ENCODE measurements at regions not wholly inside any gene's neighbourhood (a gene's known extent, or its start where the extent isn't known, plus 50 kb on each side); places are given as distances from the start of the nearest gene placed in this dataset.

- no peak for DNase-seq (ENCODE audit: low read depth, low spot score)
- Histone ChIP-seq H3K4me3 (ENCODE audit: low read depth, low read length) (no peak overlapping the region), H3K9me3 (ENCODE audit: control insufficient read depth, insufficient read depth, low read length) (no peaks in the 10 kb centered on the region), H3K27me3 (ENCODE audit: control insufficient read depth, insufficient read depth, low read length) (no peaks in the 10 kb centered on the region), H3K27ac (ENCODE audit: low read depth, low read length) (no peak overlapping the region)
- POLR2A ChIA-PET = no interaction called here
- CTCF ChIA-PET = no interaction called here
- TF ChIP-seq CTCF (IDR thresholded peaks at IDR 0.05; ENCODE audit: low read depth, low read length) = no peak
Observed at GRCh38 chr3:144242747-144243146, 271.1 kb downstream of the DIPK2A start.

GRCh38 chr3:144244662-144245061, 273.0 kb downstream of the DIPK2A start:
- CTCF ChIA-PET = no interaction called here
- no peak for TF ChIP-seq CTCF (IDR thresholded peaks at IDR 0.05; ENCODE audit: low read depth, low read length)
- no peak for DNase-seq (ENCODE audit: low read depth, low spot score)

GRCh38 chr3:144252896-144253295, 281.3 kb downstream of the DIPK2A start:
- ChIA-PET CTCF (no interaction called here), POLR2A (no interaction called here)
- Histone ChIP-seq H3K27ac (ENCODE audit: low read depth, low read length) (no peak overlapping the region), H3K27me3 (ENCODE audit: control insufficient read depth, insufficient read depth, low read length) (no peaks in the 10 kb centered on the region), H3K9me3 (ENCODE audit: control insufficient read depth, insufficient read depth, low read length) (no peaks in the 10 kb centered on the region), H3K4me3 (ENCODE audit: low read depth, low read length) (no peak overlapping the region)
- no peak for DNase-seq (ENCODE audit: low read depth, low spot score)
- no peak for TF ChIP-seq CTCF (IDR thresholded peaks at IDR 0.05; ENCODE audit: low read depth, low read length)

More at GRCh38 chr3:144244662-144245061, 273.0 kb downstream of the DIPK2A start:
- Histone ChIP-seq H3K27me3 (ENCODE audit: control insufficient read depth, insufficient read depth, low read length) (no peaks in the 10 kb centered on the region), H3K27ac (ENCODE audit: low read depth, low read length) (no peak overlapping the region), H3K9me3 (ENCODE audit: control insufficient read depth, insufficient read depth, low read length) (no peaks in the 10 kb centered on the region), H3K4me3 (ENCODE audit: low read depth, low read length) (no peak overlapping the region)
- POLR2A ChIA-PET = no interaction called here

- POLR2A ChIA-PET = no interaction called here
- TF ChIP-seq CTCF (IDR thresholded peaks at IDR 0.05; ENCODE audit: low read depth, low read length) = no peak
- CTCF ChIA-PET = no interaction called here
Observed at GRCh38 chr3:144257381-144257780, 285.8 kb downstream of the DIPK2A start.

GRCh38 chr3:144259267-144259666, 287.6 kb downstream of the DIPK2A start:
- TF ChIP-seq CTCF (IDR thresholded peaks at IDR 0.05; ENCODE audit: low read depth, low read length) = no peak
- Histone ChIP-seq H3K4me3 (ENCODE audit: low read depth, low read length) (no peak overlapping the region), H3K27me3 (ENCODE audit: control insufficient read depth, insufficient read depth, low read length) (no peaks in the 10 kb centered on the region), H3K27ac (ENCODE audit: low read depth, low read length) (no peak overlapping the region), H3K9me3 (ENCODE audit: control insufficient read depth, insufficient read depth, low read length) (no peaks in the 10 kb centered on the region)
- peak; percentile 3 for DNase-seq (ENCODE audit: low read depth, low spot score)
- ChIA-PET CTCF (no interaction called here), POLR2A (no interaction called here)

More at GRCh38 chr3:144257381-144257780, 285.8 kb downstream of the DIPK2A start:
- Histone ChIP-seq H3K9me3 (ENCODE audit: control insufficient read depth, insufficient read depth, low read length) (no peaks in the 10 kb centered on the region), H3K27me3 (ENCODE audit: control insufficient read depth, insufficient read depth, low read length) (no peaks in the 10 kb centered on the region), H3K4me3 (ENCODE audit: low read depth, low read length) (no peak overlapping the region), H3K27ac (ENCODE audit: low read depth, low read length) (no peak overlapping the region)
- DNase-seq (ENCODE audit: low read depth, low spot score) = no peak
